HG03135 (cell line): ENCODE measurements at regions not wholly inside any gene's neighbourhood (a gene's known extent, or its start where the extent isn't known, plus 50 kb on each side); places are given as distances from the start of the nearest gene placed in this dataset.
"Not testable (repeated sequence)": the region's sequence is repeated elsewhere in the genome, so short reads cannot be mapped to it uniquely, and the experiment has no call there.

Experiments used
- ATAC-seq: cut with Tn5 transposase; IDR thresholded peaks from one replicate; pipeline ENCODE4 v1.9.1; 2021; ENCODE audit warnings: mild to moderate bottlenecking, moderate library complexity; ENCODE audit not compliant: unreplicated experiment

GRCh38 chr10:35958609-35959008 lies 316.5 kb upstream of the FZD8 start:
- ATAC-seq = not testable (repeated sequence)

GRCh38 chr10:35950701-35951100 lies 308.6 kb upstream of the FZD8 start:
- no peak for ATAC-seq

GRCh38 chr10:35950226-35950625 lies 308.1 kb upstream of the FZD8 start:
- ATAC-seq = no peak

GRCh38 chr10:35949811-35950211 lies 307.7 kb upstream of the FZD8 start:
- no peak for ATAC-seq

GRCh38 chr10:35946556-35946955 lies 304.5 kb upstream of the FZD8 start:
- no peak for ATAC-seq

- ATAC-seq = no peak
Measured at GRCh38 chr10:35942057-35942456, 300.0 kb upstream of the FZD8 start.

GRCh38 chr10:35940141-35941041 lies 298.3 kb upstream of the FZD8 start:
- ATAC-seq = no peak

GRCh38 chr10:35938160-35938559 lies 296.1 kb upstream of the FZD8 start:
- ATAC-seq = no peak

GRCh38 chr10:35937546-35937945 lies 295.4 kb upstream of the FZD8 start:
- ATAC-seq = no peak

- no peak for ATAC-seq
Measured at GRCh38 chr10:35934642-35934995, 292.5 kb upstream of the FZD8 start.

GRCh38 chr10:35933940-35934641 lies 292.0 kb upstream of the FZD8 start:
- no peak for ATAC-seq

GRCh38 chr10:35933491-35933890 lies 291.4 kb upstream of the FZD8 start:
- ATAC-seq = no peak

GRCh38 chr10:35929962-35930361 lies 287.9 kb upstream of the FZD8 start:
- ATAC-seq = not testable (repeated sequence)

GRCh38 chr10:35928748-35929147 lies 286.7 kb upstream of the FZD8 start:
- ATAC-seq = no peak

- no peak for ATAC-seq
Measured at GRCh38 chr10:35927990-35928488, 285.9 kb upstream of the FZD8 start.

GRCh38 chr10:35927341-35927740 lies 285.2 kb upstream of the FZD8 start:
- ATAC-seq = no peak

GRCh38 chr10:35926846-35927245 lies 284.8 kb upstream of the FZD8 start:
- no peak for ATAC-seq

GRCh38 chr10:35925493-35925892 lies 283.4 kb upstream of the FZD8 start:
- ATAC-seq = no peak

- no peak for ATAC-seq
Measured at GRCh38 chr10:35924759-35925158, 282.7 kb upstream of the FZD8 start.

- no peak for ATAC-seq
Measured at GRCh38 chr10:35922876-35923600, 280.9 kb upstream of the FZD8 start.

GRCh38 chr10:35921866-35922350 lies 279.8 kb upstream of the FZD8 start:
- ATAC-seq = no peak
